ENCODE measurements at regions not wholly inside any gene's neighbourhood (a gene's known extent, or its start where the extent isn't known, plus 50 kb on each side); places are given as distances from the start of the nearest gene placed in this dataset.

- WGBS (ENCODE audit: insufficient coverage, low coverage, missing lambda C conversion rate), result 9% methylated on average over 28 of the region's 54 CpGs
- Histone ChIP-seq H3K36me3 (ENCODE audit: control insufficient read depth, insufficient read depth, low read length) (no peaks in the 10 kb centered on the region), H3K4me1 (replicated peaks in 1 of 2; ENCODE audit: control insufficient read depth in 2 of 2, insufficient read depth in 2 of 2, low read length in 2 of 2) (no peaks in the 10 kb centered on the region), H3K4me2 (ENCODE audit: insufficient read depth, low read length) (no peak overlapping the region), H4K20me1 (replicated peaks; ENCODE audit: control insufficient read depth, insufficient read depth, low read length) (no peaks in the 10 kb centered on the region), H3K4me3 (no peak overlapping the region), H3K9ac (ENCODE audit: insufficient read depth in 1 of 2, low read depth in 2 of 2, low read length in 2 of 2) (no peak overlapping the region), H3K9me3 (replicated peaks; ENCODE audit: control insufficient read depth, insufficient read depth, low read depth, low read length) (no peaks in the 10 kb centered on the region; the same call in 1 of the 2 replicates), H3K9me1 (ENCODE audit: control insufficient read depth, insufficient read depth, low read length) (no peaks in the 10 kb centered on the region), H3K27ac (ENCODE audit: extremely low read depth, low read depth, low read length) (no peak overlapping the region), H3K27me3 (ENCODE audit: control insufficient read depth in 2 of 2, insufficient read depth in 2 of 2, low read length in 2 of 2) (no peaks in the 10 kb centered on the region), H3K79me2 (ENCODE audit: control insufficient read depth, insufficient read depth, low read length) (no peaks in the 10 kb centered on the region), H2AFZ (ENCODE audit: low read depth, low read length) (no peak overlapping the region)
- ATAC-seq, result no peak
- ChIA-PET POLR2A (no interaction called here), CTCF (ENCODE audit: low intra/inter-chr PET ratio) (no interaction called here)
- intact Hi-C loops (cut with micrococcal nuclease) (no loop called here), in situ Hi-C loops (cut with MboI) (no loop called here)
- no TSS peak for BruUV-seq (replicated peaks)
- DNase-seq (ENCODE audit: extremely low read depth in 1 of 4, low spot score in 3 of 4), result no peak
- TF ChIP-seq CREM (IDR thresholded peaks at IDR 0.05; ENCODE audit: low read depth) (no peak), SP1 (CRISPR knock-in tag; IDR thresholded peaks at IDR 0.05) (no peak), KDM2B (CRISPR knock-in tag; IDR thresholded peaks at IDR 0.05) (no peak), NR2F6 (CRISPR knock-in tag; IDR thresholded peaks at IDR 0.05) (no peak), ZNF740 (CRISPR knock-in tag; IDR thresholded peaks at IDR 0.05) (no peak), ZNF740 (tag; IDR thresholded peaks at IDR 0.05) (no peak), SAFB2 (IDR thresholded peaks at IDR 0.05; ENCODE audit: borderline replicate concordance, low read depth, low read length, severe bottlenecking) (no peak), DMBX1 (CRISPR knock-in tag; IDR thresholded peaks at IDR 0.05; ENCODE audit: borderline replicate concordance) (no peak), LEF1 (IDR thresholded peaks at IDR 0.05) (no peak), CHCHD3 (CRISPR knock-in tag; IDR thresholded peaks at IDR 0.05) (no peak), FOXJ2 (tag; IDR thresholded peaks at IDR 0.05) (no peak), KDM1A (IDR thresholded peaks at IDR 0.05) (no peak), ELF1 (tag; IDR thresholded peaks at IDR 0.05) (no peak), LCOR (CRISPR knock-in tag; IDR thresholded peaks at IDR 0.05) (no peak)
- TF ChIP-seq, protein P1, sequence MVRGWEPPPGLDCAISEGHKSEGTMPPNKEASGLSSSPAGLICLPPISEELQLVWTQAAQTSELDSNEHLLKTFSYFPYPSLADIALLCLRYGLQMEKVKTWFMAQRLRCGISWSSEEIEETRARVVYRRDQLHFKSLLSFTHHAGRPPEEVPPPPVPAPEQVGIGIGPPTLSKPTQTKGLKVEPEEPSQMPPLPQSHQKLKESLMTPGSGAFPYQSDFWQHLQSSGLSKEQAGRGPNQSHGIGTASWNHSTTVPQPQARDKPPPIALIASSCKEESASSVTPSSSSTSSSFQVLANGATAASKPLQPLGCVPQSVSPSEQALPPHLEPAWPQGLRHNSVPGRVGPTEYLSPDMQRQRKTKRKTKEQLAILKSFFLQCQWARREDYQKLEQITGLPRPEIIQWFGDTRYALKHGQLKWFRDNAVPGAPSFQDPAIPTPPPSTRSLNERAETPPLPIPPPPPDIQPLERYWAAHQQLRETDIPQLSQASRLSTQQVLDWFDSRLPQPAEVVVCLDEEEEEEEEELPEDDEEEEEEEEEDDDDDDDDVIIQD (CRISPR knock-in tag; IDR thresholded peaks at IDR 0.05), result no peak
- FAIRE-seq, result no peak
Observed at GRCh38 chr16:61128545-61129323, 907.5 kb downstream of the CDH8 start.
